Heart right ventricle (tissue), 16 donors: ENCODE measurements at regions not wholly inside any gene's neighbourhood (a gene's known extent, or its start where the extent isn't known, plus 50 kb on each side); places are given as distances from the start of the nearest gene placed in this dataset.

Experiments used
- ATAC-seq, 8 donors: fragments of 200-7000 bp; cut with Tn5 transposase; one replicate each; pipeline ENCODE4 v1.9.1; 2020; ENCODE audit warnings: mild to moderate bottlenecking in 8 of 8, moderate library complexity in 8 of 8, moderate number of reproducible peaks in 1 of 8
- DNase-seq, 2 donors: peaks; one replicate each; pipeline ENCODE4 v3.0.0-alpha.2; 2020
- H3K27ac ChIP-seq, 10 donors: fragments of 200-600 bp; sonication (generic) in 2 of 10; one replicate each; pipeline versions ENCODE4 v1.5.0 to v1.8.0; 2020 to 2022; ENCODE audit warnings: mild to moderate bottlenecking in 3 of 10
- H3K27me3 ChIP-seq, 7 donors: fragments of 200-600 bp; one replicate each; pipeline ENCODE4 v1.8.0; 2021 to 2022; ENCODE audit warnings: mild to moderate bottlenecking in 2 of 7
- H3K36me3 ChIP-seq, 9 donors: fragments of 200-600 bp; sonication (generic) in 1 of 9; one replicate each; pipeline versions ENCODE4 v1.5.0 to v1.8.0; 2020 to 2022; ENCODE audit warnings: mild to moderate bottlenecking in 2 of 9
- H3K4me1 ChIP-seq, 9 donors: fragments of 200-600 bp; sonication (generic) in 1 of 9; one replicate each; pipeline versions ENCODE4 v1.5.0 to v1.8.0; 2020 to 2022; ENCODE audit warnings: mild to moderate bottlenecking in 4 of 9
- H3K4me3 ChIP-seq, 10 donors: fragments of 200-600 bp; sonication (generic) in 2 of 10; one replicate each; pipeline versions ENCODE4 v1.5.0 to v1.8.0; 2020 to 2022; ENCODE audit warnings: mild to moderate bottlenecking in 7 of 10, moderate library complexity in 2 of 10
- H3K9me3 ChIP-seq, 11 donors: fragments of 200-600 bp in 10 of 11; sonication (generic) in 2 of 11; one replicate each; pipeline versions ENCODE4 v1.5.0 to v1.8.0; 2013 to 2022; ENCODE audit warnings: mild to moderate bottlenecking in 2 of 11, control low read depth in 1 of 11, moderate library complexity in 1 of 11
- CTCF ChIP-seq, 9 donors: fragments of 200-600 bp; sonication (generic) in 2 of 9; IDR thresholded peaks; one replicate each; pipeline versions ENCODE4 v1.5.0 to v1.8.0; 2021 to 2022; ENCODE audit warnings: antibody characterized with exemption in 9 of 9, mild to moderate bottlenecking in 5 of 9, moderate library complexity in 1 of 9
- WGBS, 2 donors: extraction: QIAGEN DNeasy Blood & Tissue Kit; methylation state at CpG; one replicate each; pipeline ENCODE4 v1.1.7; 2013; ENCODE audit warnings: inconsistent platforms in 1 of 2; 5-methylcytosine and 5-hydroxymethylcytosine counted together
- intact Hi-C, 10 donors: fragments of 100-400 bp; cut with DNase I; formaldehyde crosslinking; loops; one replicate each; pipeline versions ENCODE4 v1.11.1 to v1.14.2; 2022
- donor health status: Arrhythmogenic right ventricular cardiomyopathy.
- donor health status: ischemic (EF 13 %, LVEDD 7.1; RV severe dilation, severe dysfunction).
- donor health status: healthy with polysubstance abuse.
- donor health status: DM: no; HTN: yes; CAD: no.
- donor health status: DM: no; HTN: no; CAD: no.
- donor health status: ischemic (EF 25% LVEDD 6.9; RV normal size, moderate dysfunction).
- donor health status: ischemic (EF 25% LVEDD 5.7; RV mildly dilated, moderate dysfunction).
- donor health status: healthy.
- donor health status: DM: yes; HTN: yes; CAD: no.
- donor health status: Ischemic cardiomyopathy.
- donor health status: ischemic (EF 35%, LVEDD 5.7; RV mildly dilated, moderate dysfunction).
- donor health status: nonischemic (EF 11% LVEDD 7.7; RV severe dilation, severe dysfunction).
- donor health status: DM: yes; HTN: yes; CAD: no.
- donor health status: PGD.
- donor health status: ischemic (EF 29% LVEDD 5.4; RV normal size, mild dysfunction).
- donor health status: nonischemic (EF 23%, LVEDD 6.1; RV moderate dilation, normal function).

GRCh38 chr5:124887223-124887622 lies 140.8 kb upstream of the ZNF608 start:
- H3K9me3 ChIP-seq = peaks cover 0 to 9% (median 0%) of the 10 kb centered on the region in 11 donors
- no peaks in the 10 kb centered on the region for H3K27me3 ChIP-seq
- H3K4me3 ChIP-seq = no peak overlapping the region
- no peak for TF ChIP-seq CTCF (IDR thresholded peaks at IDR 0.05)
- ATAC-seq (no peak), DNase-seq (no peak)
- intact Hi-C loops = no loop called here
- H3K36me3 ChIP-seq = no peaks in the 10 kb centered on the region
- H3K4me1 ChIP-seq = peaks cover 0 to 7% (median 0%) of the 10 kb centered on the region in 9 donors
- no peak overlapping the region for H3K27ac ChIP-seq
- 70 to 80% methylated on average over 2 of the region's 2 CpGs for WGBS, 2 donors

GRCh38 chr5:124888050-124888506 lies 141.6 kb upstream of the ZNF608 start:
- Histone ChIP-seq H3K27ac (no peak overlapping the region), H3K27me3 (no peaks in the 10 kb centered on the region), H3K9me3 (peaks cover 0 to 9% (median 0%) of the 10 kb centered on the region in 11 donors), H3K4me1 (peaks cover 0 to 7% (median 0%) of the 10 kb centered on the region in 9 donors), H3K4me3 (no peak overlapping the region), H3K36me3 (no peaks in the 10 kb centered on the region)
- no peak for DNase-seq
- no peak for TF ChIP-seq CTCF (IDR thresholded peaks at IDR 0.05)
- no peak for ATAC-seq
- 42 to 54% methylated on average over 6 of the region's 6 CpGs for WGBS, 2 donors
- intact Hi-C loops = no loop called here

GRCh38 chr5:124888622-124889485 lies 142.4 kb upstream of the ZNF608 start:
- intact Hi-C loops = no loop called here

GRCh38 chr5:124889486-124889825 lies 143.0 kb upstream of the ZNF608 start:
- Histone ChIP-seq H3K27me3 (no peaks in the 10 kb centered on the region), H3K4me3 (no peak overlapping the region), H3K36me3 (no peaks in the 10 kb centered on the region), H3K27ac (no peak overlapping the region), H3K9me3 (peaks cover 0 to 10% (median 0%) of the 10 kb centered on the region in 11 donors), H3K4me1 (peaks cover 0 to 7% (median 0%) of the 10 kb centered on the region in 9 donors)
- DNase-seq (no peak), ATAC-seq (no peak)
- no peak for TF ChIP-seq CTCF (IDR thresholded peaks at IDR 0.05)
- WGBS, 2 donors = 69 to 77% methylated on average over 2 of the region's 2 CpGs
- intact Hi-C loops = no loop called here

More at GRCh38 chr5:124888622-124889485, 142.4 kb upstream of the ZNF608 start:
- WGBS, 2 donors = 60 to 64% methylated on average over 6 of the region's 6 CpGs
- Histone ChIP-seq H3K27ac (no peak overlapping the region), H3K36me3 (no peaks in the 10 kb centered on the region), H3K4me3 (no peak overlapping the region), H3K4me1 (peaks cover 0 to 7% (median 0%) of the 10 kb centered on the region in 9 donors), H3K9me3 (peaks cover 0 to 10% (median 0%) of the 10 kb centered on the region in 11 donors), H3K27me3 (no peaks in the 10 kb centered on the region)
- ATAC-seq (no peak), DNase-seq (no peak)
- TF ChIP-seq CTCF (IDR thresholded peaks at IDR 0.05) = no peak
